WTC11 (cell line): ENCODE measurements at regions not wholly inside any gene's neighbourhood (a gene's known extent, or its start where the extent isn't known, plus 50 kb on each side); places are given as distances from the start of the nearest gene placed in this dataset.

Source experiments
- ATAC-seq: fragments of 200-7000 bp; cut with Tn5 transposase; 2 replicates; pipeline ENCODE4 v1.10.0; 2021; ENCODE audit warnings: mild to moderate bottlenecking, moderate library complexity
- CTCF ChIA-PET: fragments of 300-600 bp; sonication (Branson Sonifier 250); formaldehyde crosslinking; loops from one replicate; lab custom pipeline; 2021; ENCODE audit warnings: antibody characterized with exemption; lab: Charles Lee
- POLR2A ChIA-PET: fragments of 350-600 bp; sonication (Branson Sonifier 250); formaldehyde crosslinking; loops from one replicate; lab custom pipeline; 2021; ENCODE audit warnings: antibody characterized with exemption; lab: Charles Lee
- DNase-seq: peaks from one replicate; pipeline ENCODE4 v3.0.0; 2021; ENCODE audit warnings: low spot score
- H3K27ac Mint-ChIP-seq: 2 replicates; pipeline ENCODE4 v1.8.0; 2021; ENCODE audit warnings: mixed read lengths
- H3K27me3 Mint-ChIP-seq: 2 replicates; pipeline ENCODE4 v1.8.0; 2021; ENCODE audit warnings: low read depth, mild to moderate bottlenecking, moderate library complexity, mixed read lengths
- H3K36me3 Mint-ChIP-seq: 2 replicates; pipeline ENCODE4 v1.8.0; 2021; ENCODE audit warnings: mixed read lengths
- H3K4me1 Mint-ChIP-seq: 2 replicates; pipeline ENCODE4 v1.8.0; 2022; ENCODE audit warnings: mixed read lengths
- H3K4me3 Mint-ChIP-seq: 2 replicates; pipeline ENCODE4 v1.8.0; 2021; ENCODE audit warnings: mild to moderate bottlenecking, moderate library complexity, mixed read lengths
- H3K9me3 Mint-ChIP-seq: 2 replicates; pipeline ENCODE4 v1.8.0; 2021; ENCODE audit warnings: mixed read lengths
- ARID4B ChIP-seq: sonication (generic); formaldehyde crosslinking; IDR thresholded peaks from 2 replicates; pipeline ENCODE4 v1.8.0; 2023; ENCODE audit warnings: missing genetic modification reagents, mild to moderate bottlenecking, borderline replicate concordance
- ATF1 ChIP-seq: sonication (generic); formaldehyde crosslinking; IDR thresholded peaks from 2 replicates; pipeline ENCODE4 v1.8.1; 2023; ENCODE audit warnings: mild to moderate bottlenecking, moderate library complexity, missing genetic modification reagents
- ATF2 ChIP-seq: sonication (generic); formaldehyde crosslinking; IDR thresholded peaks from 2 replicates; pipeline ENCODE4 v1.8.1; 2022; ENCODE audit warnings: low read depth, missing genetic modification reagents, borderline replicate concordance
- ATF6 ChIP-seq: sonication (generic); formaldehyde crosslinking; IDR thresholded peaks from 2 replicates; pipeline ENCODE4 v1.8.1; 2023; ENCODE audit warnings: mild to moderate bottlenecking, missing genetic modification reagents
- E2F1 ChIP-seq: sonication (generic); formaldehyde crosslinking; IDR thresholded peaks from 2 replicates; pipeline ENCODE4 v1.8.0; 2022; ENCODE audit warnings: mild to moderate bottlenecking, missing genetic modification reagents
- ETV6 ChIP-seq: sonication (generic); formaldehyde crosslinking; IDR thresholded peaks from 2 replicates; pipeline ENCODE4 v1.8.1; 2022; ENCODE audit warnings: mild to moderate bottlenecking, missing genetic modification reagents
- HMGA2 ChIP-seq: fragments of 250-450 bp; sonication (Bioruptor Pico); IDR thresholded peaks from 2 replicates; pipeline ENCODE4 v1.4.0; 2021; ENCODE audit warnings: mild to moderate bottlenecking, moderate library complexity
- IRF1 ChIP-seq: sonication (generic); formaldehyde crosslinking; IDR thresholded peaks from 2 replicates; pipeline ENCODE4 v1.8.0; 2023; ENCODE audit warnings: missing genetic modification reagents
- IRF2 ChIP-seq: sonication (generic); formaldehyde crosslinking; IDR thresholded peaks from 2 replicates; pipeline ENCODE4 v1.8.0; 2022; ENCODE audit warnings: low read depth, missing genetic modification reagents, borderline replicate concordance
- JAZF1 ChIP-seq: fragments of 250-450 bp; sonication (Bioruptor Pico); IDR thresholded peaks from 2 replicates; pipeline ENCODE4 v1.9.0; 2021; ENCODE audit warnings: moderate library complexity, mild to moderate bottlenecking, inconsistent platforms
- JUN ChIP-seq: sonication (generic); formaldehyde crosslinking; IDR thresholded peaks from 2 replicates; pipeline ENCODE4 v1.8.0; 2023; ENCODE audit warnings: mild to moderate bottlenecking, missing genetic modification reagents
- OVOL2 ChIP-seq: fragments of 250-450 bp; sonication (Bioruptor Pico); IDR thresholded peaks from 2 replicates; pipeline ENCODE4 v1.9.0; 2021; ENCODE audit warnings: mild to moderate bottlenecking, borderline replicate concordance
- RORB ChIP-seq: fragments of 250-450 bp; sonication (Bioruptor Pico); IDR thresholded peaks from 2 replicates; pipeline ENCODE4 v1.9.0; 2021; ENCODE audit warnings: mild to moderate bottlenecking
- SMAD3 ChIP-seq: sonication (generic); formaldehyde crosslinking; IDR thresholded peaks from 2 replicates; pipeline ENCODE4 v1.8.0; 2022; ENCODE audit warnings: missing genetic modification reagents, mild to moderate bottlenecking, borderline replicate concordance
- TCF7 ChIP-seq: sonication (generic); formaldehyde crosslinking; IDR thresholded peaks from 2 replicates; pipeline ENCODE4 v1.8.0; 2022; ENCODE audit warnings: mild to moderate bottlenecking, low read depth, missing genetic modification reagents, moderate library complexity
- TEAD1 ChIP-seq: sonication (generic); formaldehyde crosslinking; IDR thresholded peaks from 2 replicates; pipeline ENCODE4 v1.8.0; 2022; ENCODE audit warnings: mild to moderate bottlenecking, missing genetic modification reagents
- ZNF121 ChIP-seq: sonication (generic); formaldehyde crosslinking; IDR thresholded peaks from 2 replicates; pipeline ENCODE4 v1.8.0; 2023; ENCODE audit warnings: missing genetic modification reagents
- ZNF232 ChIP-seq: sonication (generic); formaldehyde crosslinking; IDR thresholded peaks from 2 replicates; pipeline ENCODE4 v1.8.0; 2022; ENCODE audit warnings: mild to moderate bottlenecking, missing genetic modification reagents
- ZNF396 ChIP-seq: fragments of 250-450 bp; sonication (Bioruptor Pico); IDR thresholded peaks from 2 replicates; pipeline ENCODE4 v1.8.0; 2021; ENCODE audit warnings: mild to moderate bottlenecking, moderate library complexity, borderline replicate concordance
- TF ChIP-seq, protein P1 (sequence below): sonication (generic); formaldehyde crosslinking; IDR thresholded peaks from 2 replicates; pipeline ENCODE4 v1.8.1; 2023; ENCODE audit warnings: mild to moderate bottlenecking, missing genetic modification reagents, moderate library complexity
- TF ChIP-seq, protein P2 (sequence below): fragments of 250-450 bp; sonication (Bioruptor Pico); conservative IDR thresholded peaks from 2 replicates; pipeline ENCODE4 v1.9.0; 2021; ENCODE audit warnings: mild to moderate bottlenecking
- TF ChIP-seq, protein P3 (sequence below): fragments of 250-450 bp; sonication (Bioruptor Pico); IDR thresholded peaks from 2 replicates; pipeline ENCODE4 v1.9.0; 2021; ENCODE audit warnings: mild to moderate bottlenecking
- TF ChIP-seq, protein P4 (sequence below): fragments of 250-450 bp; sonication (Bioruptor Pico); IDR thresholded peaks from 2 replicates; pipeline ENCODE4 v1.8.0; 2021; ENCODE audit warnings: mild to moderate bottlenecking

- H3K4me1 Mint-ChIP-seq = peaks cover 5% of the 10 kb centered on the region
- no peak for ATAC-seq
- CTCF ChIA-PET = no interaction called here
- H3K9me3 Mint-ChIP-seq = peaks cover 13% of the 10 kb centered on the region
- no peaks in the 10 kb centered on the region for H3K27me3 Mint-ChIP-seq
- TF ChIP-seq ETV6 (CRISPR knock-in tag) = no peak
- TF ChIP-seq IRF1 (CRISPR knock-in tag) = no peak
- no peak for TF ChIP-seq E2F1 (CRISPR knock-in tag)
- TF ChIP-seq JAZF1 (CRISPR knock-in tag) = no peak
- no peak for TF ChIP-seq ZNF121 (CRISPR knock-in tag)
- TF ChIP-seq ZNF232 = no peak
- no peak for TF ChIP-seq TCF7 (CRISPR knock-in tag)
- TF ChIP-seq, protein P1, sequence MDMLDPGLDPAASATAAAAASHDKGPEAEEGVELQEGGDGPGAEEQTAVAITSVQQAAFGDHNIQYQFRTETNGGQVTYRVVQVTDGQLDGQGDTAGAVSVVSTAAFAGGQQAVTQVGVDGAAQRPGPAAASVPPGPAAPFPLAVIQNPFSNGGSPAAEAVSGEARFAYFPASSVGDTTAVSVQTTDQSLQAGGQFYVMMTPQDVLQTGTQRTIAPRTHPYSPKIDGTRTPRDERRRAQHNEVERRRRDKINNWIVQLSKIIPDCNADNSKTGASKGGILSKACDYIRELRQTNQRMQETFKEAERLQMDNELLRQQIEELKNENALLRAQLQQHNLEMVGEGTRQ (CRISPR knock-in tag) = no peak
- TF ChIP-seq SMAD3 = no peak
- no peak for TF ChIP-seq OVOL2 (CRISPR knock-in tag)
- TF ChIP-seq RORB = no peak
- TF ChIP-seq JUN (CRISPR knock-in tag) = no peak
- no peak for TF ChIP-seq ATF2 (CRISPR knock-in tag)
- TF ChIP-seq, protein P2, sequence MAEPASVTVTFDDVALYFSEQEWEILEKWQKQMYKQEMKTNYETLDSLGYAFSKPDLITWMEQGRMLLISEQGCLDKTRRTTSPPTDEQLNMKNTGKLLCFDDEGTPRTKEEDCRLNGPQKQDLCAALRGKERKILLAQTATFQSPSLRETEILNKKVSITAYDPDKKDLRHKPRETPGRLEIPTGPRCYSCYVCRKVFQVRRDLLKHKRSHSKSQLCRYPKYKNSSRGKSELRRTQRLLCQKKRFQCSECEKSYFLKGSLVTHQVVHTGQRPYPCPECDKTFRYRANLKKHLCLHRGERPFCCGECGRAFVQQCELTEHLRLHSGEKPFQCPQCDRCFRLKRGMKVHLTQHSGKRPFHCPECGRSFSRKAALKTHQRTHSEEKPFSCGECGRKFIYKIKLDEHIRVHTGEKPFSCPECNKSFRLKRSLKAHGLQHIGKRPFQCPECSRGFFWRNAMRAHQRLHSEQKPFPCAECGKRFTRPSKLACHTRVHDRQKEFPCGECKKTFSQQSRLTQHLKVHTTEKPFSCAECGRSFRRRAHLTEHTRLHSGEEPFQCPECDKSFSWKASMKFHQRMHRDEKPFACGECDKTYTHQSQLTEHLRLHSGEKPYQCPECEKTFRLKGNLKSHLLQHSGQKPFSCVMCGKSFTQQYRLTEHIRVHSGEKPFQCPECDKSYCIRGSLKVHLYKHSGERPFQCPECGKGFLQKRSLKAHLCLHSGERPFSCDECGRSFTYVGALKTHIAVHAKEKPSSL = no peak
- no peak for TF ChIP-seq ZNF396 (CRISPR knock-in tag)
- no peak for TF ChIP-seq ATF6 (CRISPR knock-in tag)
- TF ChIP-seq, protein P3, sequence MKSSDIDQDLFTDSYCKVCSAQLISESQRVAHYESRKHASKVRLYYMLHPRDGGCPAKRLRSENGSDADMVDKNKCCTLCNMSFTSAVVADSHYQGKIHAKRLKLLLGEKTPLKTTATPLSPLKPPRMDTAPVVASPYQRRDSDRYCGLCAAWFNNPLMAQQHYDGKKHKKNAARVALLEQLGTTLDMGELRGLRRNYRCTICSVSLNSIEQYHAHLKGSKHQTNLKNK (CRISPR knock-in tag) = no peak
- peaks cover 7% of the 10 kb centered on the region for H3K36me3 Mint-ChIP-seq
- no peak overlapping the region for H3K4me3 Mint-ChIP-seq
- H3K27ac Mint-ChIP-seq = no peak overlapping the region
- POLR2A ChIA-PET = no interaction called here
- no peak for DNase-seq
Observed at GRCh38 chr7:118349604-118350003, 125.1 kb downstream of the ANKRD7 start.

DNA sequence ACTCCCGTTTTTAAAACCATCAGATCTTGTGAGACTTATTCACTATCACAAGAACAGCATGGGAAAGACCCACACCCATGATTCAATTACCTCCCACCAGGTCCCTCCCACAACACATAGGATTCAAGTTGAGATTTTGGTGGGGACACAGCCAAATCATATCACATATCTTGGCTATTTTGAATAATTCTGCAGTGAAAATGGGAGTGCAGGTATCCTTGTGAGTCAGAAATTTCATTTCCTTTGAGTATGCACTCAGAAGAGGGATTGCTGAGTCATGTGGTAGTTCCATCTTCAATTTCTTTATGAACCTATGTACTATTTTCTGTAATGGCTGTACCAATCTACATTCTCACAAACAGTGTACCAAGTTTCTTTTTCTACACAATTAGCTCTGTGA lies 125.8 kb downstream of the ANKRD7 start:
- DNase-seq (no peak), ATAC-seq (no peak)
- Mint-ChIP-seq H3K4me3 (no peak overlapping the region), H3K27me3 (no peaks in the 10 kb centered on the region), H3K27ac (no peak overlapping the region), H3K9me3 (peaks cover 17% of the 10 kb centered on the region), H3K4me1 (peaks cover 5% of the 10 kb centered on the region), H3K36me3 (peaks cover 11% of the 10 kb centered on the region)
- ChIA-PET POLR2A (no interaction called here), CTCF (no interaction called here)
- no peak for TF ChIP-seq ARID4B (CRISPR knock-in tag)
- no peak for TF ChIP-seq HMGA2
- TF ChIP-seq IRF2 (CRISPR knock-in tag) = no peak
- TF ChIP-seq ATF1 (CRISPR knock-in tag) = no peak
- TF ChIP-seq TEAD1 (CRISPR knock-in tag) = no peak
- TF ChIP-seq, protein P4, sequence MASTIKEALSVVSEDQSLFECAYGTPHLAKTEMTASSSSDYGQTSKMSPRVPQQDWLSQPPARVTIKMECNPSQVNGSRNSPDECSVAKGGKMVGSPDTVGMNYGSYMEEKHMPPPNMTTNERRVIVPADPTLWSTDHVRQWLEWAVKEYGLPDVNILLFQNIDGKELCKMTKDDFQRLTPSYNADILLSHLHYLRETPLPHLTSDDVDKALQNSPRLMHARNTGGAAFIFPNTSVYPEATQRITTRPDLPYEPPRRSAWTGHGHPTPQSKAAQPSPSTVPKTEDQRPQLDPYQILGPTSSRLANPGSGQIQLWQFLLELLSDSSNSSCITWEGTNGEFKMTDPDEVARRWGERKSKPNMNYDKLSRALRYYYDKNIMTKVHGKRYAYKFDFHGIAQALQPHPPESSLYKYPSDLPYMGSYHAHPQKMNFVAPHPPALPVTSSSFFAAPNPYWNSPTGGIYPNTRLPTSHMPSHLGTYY (CRISPR knock-in tag) = no peak
